ENCODE measurements at regions not wholly inside any gene's neighbourhood (a gene's known extent, or its start where the extent isn't known, plus 50 kb on each side); places are given as distances from the start of the nearest gene placed in this dataset.

DNA sequence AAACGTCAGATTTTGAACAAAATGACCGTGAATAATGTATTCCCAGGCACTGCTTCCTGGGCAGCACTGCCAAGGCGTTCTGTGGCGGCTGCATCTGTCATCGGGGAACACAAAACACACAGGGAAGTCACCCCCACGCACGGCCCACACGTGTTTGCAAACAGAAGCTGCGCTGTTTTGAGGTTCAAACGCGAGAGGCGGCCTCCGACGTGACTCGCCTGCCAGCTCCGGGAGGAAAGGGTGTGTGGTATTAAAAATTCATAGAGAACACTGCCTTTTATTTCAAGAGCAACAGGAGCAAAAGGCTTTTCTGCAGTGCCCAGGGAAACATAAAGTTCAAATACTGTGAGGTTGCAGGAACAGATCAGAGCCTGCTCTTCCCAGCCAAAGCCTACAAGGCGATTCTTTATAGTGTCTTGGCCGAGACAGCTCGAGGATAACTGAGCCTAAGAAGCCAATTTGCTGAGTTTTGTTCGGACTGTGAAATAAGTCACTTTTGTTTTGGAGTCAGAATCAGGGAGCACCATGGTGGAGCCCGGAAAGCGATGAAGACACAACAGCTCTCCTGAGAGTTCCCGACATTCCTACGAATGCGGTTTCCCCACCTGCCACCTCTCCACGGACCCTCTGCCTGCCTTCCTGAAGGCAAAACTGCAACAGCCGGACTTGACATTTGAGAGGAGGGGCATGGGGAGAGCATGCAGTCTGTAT lies 115.3 kb upstream of the IRX2 start:
- TF ChIP-seq POLR2AphosphoS5 (IDR thresholded peaks at IDR 0.05; ENCODE audit: control insufficient read depth, insufficient read depth, low read depth, low read length) (no peak), ZNF224 (CRISPR knock-in tag; IDR thresholded peaks at IDR 0.05) (no peak), RBBP5 (IDR thresholded peaks at IDR 0.05; ENCODE audit: borderline replicate concordance, insufficient read depth, low read length, poor library complexity, severe bottlenecking) (no peak), USF2 (CRISPR knock-in tag; IDR thresholded peaks at IDR 0.05) (no peak), KLF6 (CRISPR knock-in tag; IDR thresholded peaks at IDR 0.05; ENCODE audit: borderline replicate concordance) (no peak), RBM34 (IDR thresholded peaks at IDR 0.05; ENCODE audit: borderline replicate concordance, insufficient read depth, low read length) (no peak), NRF1 (conservative IDR thresholded peaks at IDR 0.05 in 1 of 2, IDR thresholded peaks at IDR 0.05 in 1 of 2) (no peak), SIN3A (IDR thresholded peaks at IDR 0.05; ENCODE audit: borderline replicate concordance in 2 of 2, control insufficient read depth in 1 of 2, low read depth in 2 of 2, low read length in 2 of 2) (no peak), HDAC3 (IDR thresholded peaks at IDR 0.05; ENCODE audit: borderline replicate concordance, partially characterized antibody) (no peak), CREB1 (IDR thresholded peaks at IDR 0.05) (no peak), CREB1 (CRISPR knock-in tag; IDR thresholded peaks at IDR 0.05) (no peak), FOS (IDR thresholded peaks at IDR 0.05; ENCODE audit: extremely low read depth, insufficient read length) (no peak), CBX5 (IDR thresholded peaks at IDR 0.05; ENCODE audit: borderline replicate concordance, low read depth) (no peak)
- TF ChIP-seq, protein P1, sequence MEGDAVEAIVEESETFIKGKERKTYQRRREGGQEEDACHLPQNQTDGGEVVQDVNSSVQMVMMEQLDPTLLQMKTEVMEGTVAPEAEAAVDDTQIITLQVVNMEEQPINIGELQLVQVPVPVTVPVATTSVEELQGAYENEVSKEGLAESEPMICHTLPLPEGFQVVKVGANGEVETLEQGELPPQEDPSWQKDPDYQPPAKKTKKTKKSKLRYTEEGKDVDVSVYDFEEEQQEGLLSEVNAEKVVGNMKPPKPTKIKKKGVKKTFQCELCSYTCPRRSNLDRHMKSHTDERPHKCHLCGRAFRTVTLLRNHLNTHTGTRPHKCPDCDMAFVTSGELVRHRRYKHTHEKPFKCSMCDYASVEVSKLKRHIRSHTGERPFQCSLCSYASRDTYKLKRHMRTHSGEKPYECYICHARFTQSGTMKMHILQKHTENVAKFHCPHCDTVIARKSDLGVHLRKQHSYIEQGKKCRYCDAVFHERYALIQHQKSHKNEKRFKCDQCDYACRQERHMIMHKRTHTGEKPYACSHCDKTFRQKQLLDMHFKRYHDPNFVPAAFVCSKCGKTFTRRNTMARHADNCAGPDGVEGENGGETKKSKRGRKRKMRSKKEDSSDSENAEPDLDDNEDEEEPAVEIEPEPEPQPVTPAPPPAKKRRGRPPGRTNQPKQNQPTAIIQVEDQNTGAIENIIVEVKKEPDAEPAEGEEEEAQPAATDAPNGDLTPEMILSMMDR (IDR thresholded peaks at IDR 0.05 in 2 of 3, conservative IDR thresholded peaks at IDR 0.05 in 1 of 3; ENCODE audit: insufficient read depth in 2 of 3, low read depth in 1 of 3, low read length in 3 of 3), result no peak
